Natural killer cell (primary cell): ENCODE measurements at regions not wholly inside any gene's neighbourhood (a gene's known extent, or its start where the extent isn't known, plus 50 kb on each side); places are given as distances from the start of the nearest gene placed in this dataset.

Source experiments
- ATAC-seq, 3 donors: fragments of 150-1000 bp in 2 of 3; fragments of 200-7000 bp in 1 of 3; cut with Tn5 transposase; 1 replicate in 1 of 3; 2 replicates in 2 of 3; pipeline ENCODE4 v1.10.0; 2021; ENCODE audit warnings: mild to moderate bottlenecking in 2 of 3, moderate library complexity in 2 of 3
- DNase-seq, 2 donors: peaks; one replicate each; pipeline versions ENCODE4 v3.0.0 to v3.0.0-alpha.2; 2013 to 2021; ENCODE audit warnings: mixed read lengths in 1 of 2
- H3K27ac ChIP-seq: one replicate; pipeline ENCODE4 v1.5.1; 2013; ENCODE audit warnings: mild to moderate bottlenecking, low read length
- H3K27me3 ChIP-seq: one replicate; pipeline ENCODE4 v1.6.1; 2013; ENCODE audit warnings: low read length; ENCODE audit not compliant: control insufficient read depth, insufficient read depth
- H3K36me3 ChIP-seq: one replicate; pipeline ENCODE4 v1.6.1; 2013; ENCODE audit warnings: low read length; ENCODE audit not compliant: control insufficient read depth, insufficient read depth
- H3K4me1 ChIP-seq: one replicate; pipeline ENCODE4 v1.6.1; 2013; ENCODE audit warnings: low read length; ENCODE audit not compliant: control insufficient read depth, insufficient read depth
- H3K4me3 ChIP-seq: one replicate; pipeline ENCODE4 v1.5.1; 2013; ENCODE audit warnings: low read length
- H3K9me3 ChIP-seq: one replicate; pipeline ENCODE4 v1.6.1; 2013; ENCODE audit warnings: low read length; ENCODE audit not compliant: control insufficient read depth, insufficient read depth
- H3K27ac Mint-ChIP-seq, 2 donors: one replicate each; pipeline ENCODE4 v1.8.0; 2022; ENCODE audit warnings: mild to moderate bottlenecking in 2 of 2, mixed read lengths in 2 of 2, moderate library complexity in 1 of 2
- H3K27me3 Mint-ChIP-seq, 2 donors: one replicate each; pipeline ENCODE4 v1.8.0; 2022; ENCODE audit warnings: low read depth in 2 of 2, mixed read lengths in 2 of 2
- H3K36me3 Mint-ChIP-seq: one replicate; pipeline ENCODE4 v1.8.0; 2022; ENCODE audit warnings: mixed read lengths
- H3K4me1 Mint-ChIP-seq, 2 donors: one replicate each; pipeline ENCODE4 v1.8.0; 2022; ENCODE audit warnings: mixed read lengths in 2 of 2
- H3K4me3 Mint-ChIP-seq: one replicate; pipeline ENCODE4 v1.8.0; 2022; ENCODE audit warnings: mild to moderate bottlenecking, moderate library complexity, mixed read lengths
- H3K9me3 Mint-ChIP-seq, 2 donors: one replicate each; pipeline ENCODE4 v1.8.0; 2022; ENCODE audit warnings: mixed read lengths in 2 of 2
- CTCF ChIP-seq: fragments of 200-600 bp; IDR thresholded peaks from one replicate; pipeline ENCODE4 v1.8.0; 2022; ENCODE audit warnings: antibody characterized with exemption
- WGBS: methylation state at CpG from one replicate; pipeline ENCODE4 v1.1.7; 2013; ENCODE audit warnings: missing lambda C conversion rate; ENCODE audit not compliant: insufficient coverage; 5-methylcytosine and 5-hydroxymethylcytosine counted together
- intact Hi-C: fragments of 100-400 bp; cut with micrococcal nuclease; formaldehyde crosslinking; loops from one replicate; pipeline ENCODE4 v1.14.2; 2022

- H3K27ac Mint-ChIP-seq, result no peak overlapping the region
- no peak for TF ChIP-seq CTCF
- WGBS, result 93% methylated on average over 13 of the region's 14 CpGs
- H3K27me3 ChIP-seq, result no peaks in the 10 kb centered on the region
- H3K36me3 Mint-ChIP-seq, result no peaks in the 10 kb centered on the region
- DNase-seq, result no peak
- H3K9me3 ChIP-seq, result no peaks in the 10 kb centered on the region
- H3K9me3 Mint-ChIP-seq, result peaks cover 0 to 4% of the 10 kb centered on the region in 2 donors
- H3K4me1 Mint-ChIP-seq, result no peaks in the 10 kb centered on the region
- H3K4me3 Mint-ChIP-seq, result no peak overlapping the region
- H3K4me1 ChIP-seq, result no peaks in the 10 kb centered on the region
- no peak overlapping the region for H3K27ac ChIP-seq
- H3K4me3 ChIP-seq, result no peak overlapping the region
- H3K36me3 ChIP-seq, result no peaks in the 10 kb centered on the region
- no peak for ATAC-seq
- intact Hi-C loops, result no loop called here
- no peaks in the 10 kb centered on the region for H3K27me3 Mint-ChIP-seq
Measured at GRCh38 chr6:21323577-21323976, 270.0 kb upstream of the SOX4 start.

GRCh38 chr6:21325201-21325856 is 268.2 kb upstream of the SOX4 start:
- intact Hi-C loops, result no loop called here
- H3K4me1 ChIP-seq, result no peaks in the 10 kb centered on the region
- H3K36me3 ChIP-seq, result no peaks in the 10 kb centered on the region
- H3K4me1 Mint-ChIP-seq, result no peaks in the 10 kb centered on the region
- H3K36me3 Mint-ChIP-seq, result no peaks in the 10 kb centered on the region
- DNase-seq (no peak), ATAC-seq (no peak)
- no peak overlapping the region for H3K4me3 ChIP-seq
- H3K27me3 Mint-ChIP-seq, result no peaks in the 10 kb centered on the region
- H3K9me3 ChIP-seq, result no peaks in the 10 kb centered on the region
- H3K27ac ChIP-seq, result no peak overlapping the region
- no peak for TF ChIP-seq CTCF
- no peak overlapping the region for H3K27ac Mint-ChIP-seq
- 96% methylated on average over 6 of the region's 6 CpGs for WGBS
- no peak overlapping the region for H3K4me3 Mint-ChIP-seq
- no peaks in the 10 kb centered on the region for H3K27me3 ChIP-seq
- H3K9me3 Mint-ChIP-seq, result no peaks in the 10 kb centered on the region

GRCh38 chr6:21327326-21328112 is 266.0 kb upstream of the SOX4 start:
- Mint-ChIP-seq H3K27ac (no peak overlapping the region), H3K4me3 (no peak overlapping the region), H3K27me3 (no peaks in the 10 kb centered on the region), H3K36me3 (no peaks in the 10 kb centered on the region), H3K4me1 (peaks cover 2% of the 10 kb centered on the region in 2 donors), H3K9me3 (no peaks in the 10 kb centered on the region)
- Histone ChIP-seq H3K27ac (no peak overlapping the region), H3K4me3 (no peak overlapping the region), H3K36me3 (no peaks in the 10 kb centered on the region), H3K9me3 (no peaks in the 10 kb centered on the region), H3K4me1 (no peaks in the 10 kb centered on the region), H3K27me3 (no peaks in the 10 kb centered on the region)
- DNase-seq (no peak), ATAC-seq (no peak)
- intact Hi-C loops, result no loop called here
- WGBS, result 80% methylated on average over 9 of the region's 9 CpGs
- no peak for TF ChIP-seq CTCF
